ENCODE measurements at regions not wholly inside any gene's neighbourhood (a gene's known extent, or its start where the extent isn't known, plus 50 kb on each side); places are given as distances from the start of the nearest gene placed in this dataset.

GRCh38 chr5:39678534-39678933 is 253.8 kb upstream of the DAB2 start:
- Histone ChIP-seq H3F3A (ENCODE audit: low read depth) (no peaks in the 10 kb centered on the region), H3K27me3 (ENCODE audit: insufficient read depth, low read length, poor library complexity, severe bottlenecking) (no peaks in the 10 kb centered on the region), H3K79me2 (ENCODE audit: insufficient read depth, low read length) (no peaks in the 10 kb centered on the region), H3K4me1 (ENCODE audit: insufficient read depth, low read length, poor library complexity, severe bottlenecking) (no peaks in the 10 kb centered on the region), H3K36me3 (ENCODE audit: insufficient read depth, low read length) (no peaks in the 10 kb centered on the region), H2AFZ (ENCODE audit: low read length) (no peak overlapping the region), H3K9me2 (replicated peaks; ENCODE audit: low read depth, low read length) (no peaks in the 10 kb centered on the region), H4K20me1 (ENCODE audit: insufficient read depth, low read length, poor library complexity, severe bottlenecking) (no peaks in the 10 kb centered on the region), H3K9ac (ENCODE audit: low read depth, low read length, poor library complexity, severe bottlenecking) (no peak overlapping the region), H3K4me2 (ENCODE audit: low read depth, low read length, poor library complexity, severe bottlenecking) (no peak overlapping the region), H3K9me3 (ENCODE audit: insufficient read depth, low read depth, low read length) (no peaks in the 10 kb centered on the region), H3K4me3 (ENCODE audit: low read length, poor library complexity, severe bottlenecking) (no peak overlapping the region)
- no peak for TF ChIP-seq CTCF (conservative IDR thresholded peaks at IDR 0.05; ENCODE audit: low read length)
- TF ChIP-seq EZH2phosphoT487 (IDR thresholded peaks at IDR 0.05; ENCODE audit: borderline replicate concordance) = no peak

- H3K27me3 ChIP-seq (ENCODE audit: insufficient read depth, low read length, poor library complexity, severe bottlenecking) = no peaks in the 10 kb centered on the region
- no peaks in the 10 kb centered on the region for H3K36me3 ChIP-seq (ENCODE audit: insufficient read depth, low read length)
- no peaks in the 10 kb centered on the region for H3K4me1 ChIP-seq (ENCODE audit: insufficient read depth, low read length, poor library complexity, severe bottlenecking)
- no peaks in the 10 kb centered on the region for H4K20me1 ChIP-seq (ENCODE audit: insufficient read depth, low read length, poor library complexity, severe bottlenecking)
- no peak overlapping the region for H3K4me2 ChIP-seq (ENCODE audit: low read depth, low read length, poor library complexity, severe bottlenecking)
- no peaks in the 10 kb centered on the region for H3F3A ChIP-seq (ENCODE audit: low read depth)
- no peak overlapping the region for H3K4me3 ChIP-seq (ENCODE audit: low read length, poor library complexity, severe bottlenecking)
- no peaks in the 10 kb centered on the region for H3K9me2 ChIP-seq (replicated peaks; ENCODE audit: low read depth, low read length)
- TF ChIP-seq CTCF (conservative IDR thresholded peaks at IDR 0.05; ENCODE audit: low read length) (no peak), EZH2phosphoT487 (IDR thresholded peaks at IDR 0.05; ENCODE audit: borderline replicate concordance) (no peak)
- no peak overlapping the region for H3K9ac ChIP-seq (ENCODE audit: low read depth, low read length, poor library complexity, severe bottlenecking)
- H3K9me3 ChIP-seq (ENCODE audit: insufficient read depth, low read depth, low read length) = no peaks in the 10 kb centered on the region
- H3K79me2 ChIP-seq (ENCODE audit: insufficient read depth, low read length) = no peaks in the 10 kb centered on the region
- no peak overlapping the region for H2AFZ ChIP-seq (ENCODE audit: low read length)
These were observed 250.9 kb upstream of the DAB2 start for GRCh38 chr5:39675676-39676075.

DNA sequence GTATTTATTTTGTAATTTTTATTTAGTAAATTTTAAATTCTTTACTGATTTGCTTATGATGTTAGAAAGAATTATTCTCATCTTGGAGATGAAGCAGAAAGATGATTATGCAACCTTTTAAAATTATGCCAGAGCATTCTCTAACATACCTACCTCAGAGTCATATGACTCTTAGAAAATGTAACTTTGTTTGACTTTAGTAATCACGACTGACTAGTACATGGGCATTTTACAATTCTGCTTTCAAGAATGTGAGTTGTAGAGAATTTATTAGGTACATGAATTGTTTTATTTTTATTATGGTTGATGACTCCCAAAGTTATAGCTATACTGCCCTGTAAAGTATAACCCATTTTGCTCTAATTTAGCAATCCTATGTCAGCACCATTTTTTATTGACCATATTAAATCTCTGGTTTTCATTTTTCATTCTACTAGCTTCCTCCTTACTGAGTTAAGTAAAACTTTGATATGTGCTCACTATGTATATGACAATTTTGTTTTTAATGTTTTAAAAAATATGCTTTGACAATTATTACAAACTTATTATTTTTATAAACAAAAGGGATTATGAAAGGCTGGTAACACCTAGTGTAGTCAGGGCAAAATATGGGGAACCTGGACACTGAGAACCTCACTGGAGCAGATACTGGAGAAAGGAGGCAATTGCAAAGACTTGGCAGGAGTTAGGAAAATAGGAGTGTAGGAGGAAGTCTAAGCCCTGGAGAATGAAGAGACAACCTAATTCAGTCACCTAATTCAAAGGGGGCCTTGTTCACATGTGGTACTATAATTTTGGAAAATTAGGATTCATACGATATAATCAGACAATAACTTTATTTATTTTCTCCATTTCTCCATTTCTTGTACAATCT is 249.7 kb upstream of the DAB2 start:
- Histone ChIP-seq H3K9ac (ENCODE audit: low read depth, low read length, poor library complexity, severe bottlenecking) (no peak overlapping the region), H3F3A (ENCODE audit: low read depth) (no peaks in the 10 kb centered on the region), H3K4me2 (ENCODE audit: low read depth, low read length, poor library complexity, severe bottlenecking) (no peak overlapping the region), H4K20me1 (ENCODE audit: insufficient read depth, low read length, poor library complexity, severe bottlenecking) (no peaks in the 10 kb centered on the region), H2AFZ (ENCODE audit: low read length) (no peak overlapping the region), H3K4me1 (ENCODE audit: insufficient read depth, low read length, poor library complexity, severe bottlenecking) (no peaks in the 10 kb centered on the region), H3K27me3 (ENCODE audit: insufficient read depth, low read length, poor library complexity, severe bottlenecking) (no peaks in the 10 kb centered on the region), H3K9me3 (ENCODE audit: insufficient read depth, low read depth, low read length) (no peaks in the 10 kb centered on the region), H3K4me3 (ENCODE audit: low read length, poor library complexity, severe bottlenecking) (no peak overlapping the region), H3K36me3 (ENCODE audit: insufficient read depth, low read length) (no peaks in the 10 kb centered on the region), H3K79me2 (ENCODE audit: insufficient read depth, low read length) (no peaks in the 10 kb centered on the region), H3K9me2 (replicated peaks; ENCODE audit: low read depth, low read length) (no peaks in the 10 kb centered on the region)
- no peak for TF ChIP-seq EZH2phosphoT487 (IDR thresholded peaks at IDR 0.05; ENCODE audit: borderline replicate concordance)
- TF ChIP-seq CTCF (conservative IDR thresholded peaks at IDR 0.05; ENCODE audit: low read length) = no peak

All from Loucy (cell line).